Activated T-cell treated with anti-CD3 and anti-CD28 coated beads, Interleukin-2, amount 50 U/mL, for 48 hours (primary cell): ENCODE measurements at regions not wholly inside any gene's neighbourhood (a gene's known extent, or its start where the extent isn't known, plus 50 kb on each side); places are given as distances from the start of the nearest gene placed in this dataset.

Source experiments
- DNase-seq, 2 experiments: peaks; one replicate each; pipeline ENCODE4 v3.0.0-alpha.2; 2020

- DNase-seq = no peak
These were observed 181.7 kb downstream of the MTRR start for GRCh38 chr5:8050616-8051175.

DNA sequence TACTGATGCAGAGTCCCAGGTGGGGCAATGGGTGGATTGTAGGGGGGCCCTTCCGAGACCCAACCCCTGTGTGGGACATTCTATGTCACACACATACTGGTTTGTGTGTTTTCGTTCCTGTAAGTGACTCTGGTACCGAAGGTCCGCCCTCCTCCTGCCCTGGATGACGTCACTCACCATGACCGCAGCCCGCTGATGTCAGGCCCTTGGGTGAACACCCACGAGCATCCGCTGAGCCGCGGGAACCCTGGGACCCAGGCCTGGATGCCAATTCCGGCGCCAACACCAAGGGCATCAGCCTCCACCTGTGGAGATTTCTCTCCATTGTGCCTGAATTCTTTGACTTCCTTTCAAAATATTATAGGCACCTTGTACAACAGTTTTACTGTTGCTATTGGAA lies 184.3 kb downstream of the MTRR start:
- DNase-seq = no peak

DNA sequence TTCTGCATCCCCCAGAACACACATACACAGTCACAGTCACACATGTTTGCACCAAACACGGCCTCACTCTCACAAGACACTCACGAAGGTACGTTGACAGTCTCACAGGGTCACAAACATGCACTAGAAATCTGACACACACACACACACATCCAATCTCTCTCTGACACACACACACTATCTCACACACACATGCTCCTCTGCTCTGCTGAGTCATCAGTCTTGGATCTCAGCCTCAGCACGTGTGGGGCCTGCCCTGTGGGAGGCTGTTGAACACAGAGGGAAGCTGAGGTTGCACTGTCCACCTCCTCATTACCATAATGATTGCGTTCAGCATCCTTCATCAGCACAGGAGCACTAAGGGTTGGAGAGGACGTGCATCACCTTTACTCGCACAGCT lies 188.8 kb downstream of the MTRR start:
- no peak for DNase-seq

GRCh38 chr5:8058616-8059190 lies 189.8 kb downstream of the MTRR start:
- DNase-seq = no peak

- DNase-seq = no peak
These were observed 190.4 kb downstream of the MTRR start for GRCh38 chr5:8059337-8059736.

DNA sequence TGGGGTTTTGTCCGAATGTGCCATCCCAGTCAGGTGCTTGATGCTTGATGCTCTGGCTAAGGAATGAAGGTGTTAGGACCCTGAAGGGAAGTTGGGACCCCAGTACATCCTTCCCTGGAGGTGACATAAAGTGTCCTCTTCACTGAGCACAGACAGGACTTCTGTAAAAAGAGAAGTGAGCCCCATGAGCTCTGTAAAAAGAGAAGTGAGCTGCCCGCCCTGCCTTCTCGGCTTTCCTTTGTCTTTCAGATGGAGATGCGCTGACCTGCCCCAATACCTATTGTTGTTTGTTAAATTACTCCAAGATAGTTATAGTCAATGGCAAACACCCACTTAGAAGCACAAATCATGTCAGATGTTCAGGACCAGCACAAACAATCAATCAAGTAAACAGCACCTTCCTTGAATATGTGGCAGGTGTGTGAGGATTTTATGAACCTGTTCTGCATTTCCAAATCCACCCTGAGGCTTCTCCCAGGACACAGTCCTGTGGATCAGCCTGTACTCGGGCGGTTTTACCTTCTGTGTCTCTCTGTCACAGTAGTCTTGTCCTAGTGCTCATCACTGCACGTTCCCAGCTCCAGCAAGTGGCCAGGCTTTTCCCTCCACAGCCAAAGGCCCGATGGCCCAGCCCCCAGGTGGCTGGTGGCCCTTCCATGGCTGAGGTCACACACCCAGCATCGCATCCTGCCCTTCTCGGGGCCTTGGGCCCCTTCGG lies 191.4 kb downstream of the MTRR start:
- no peak for DNase-seq

DNA sequence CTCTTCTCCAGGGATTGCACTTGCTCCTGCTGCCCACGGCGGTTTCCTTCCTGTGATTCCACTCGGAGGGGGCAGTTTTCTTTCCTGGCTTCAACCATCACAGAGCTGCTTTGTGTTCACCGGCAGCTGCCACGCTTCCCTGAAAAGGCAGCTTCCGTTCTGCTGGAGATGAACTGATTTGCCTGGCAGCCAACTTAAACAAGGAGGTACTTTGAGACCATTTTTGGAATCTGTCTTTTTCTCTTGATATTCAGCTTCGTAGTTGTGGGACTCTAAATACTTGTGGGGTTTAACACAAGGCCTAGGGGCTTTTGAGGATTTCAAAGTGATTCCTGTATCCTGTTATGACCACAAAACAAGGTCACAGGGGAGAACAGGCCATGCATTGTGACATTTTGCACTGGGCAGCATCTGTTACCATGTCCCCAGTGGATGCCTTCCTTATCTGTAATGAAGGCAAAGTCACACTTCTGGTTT lies 192.0 kb downstream of the MTRR start:
- no peak for DNase-seq

DNA sequence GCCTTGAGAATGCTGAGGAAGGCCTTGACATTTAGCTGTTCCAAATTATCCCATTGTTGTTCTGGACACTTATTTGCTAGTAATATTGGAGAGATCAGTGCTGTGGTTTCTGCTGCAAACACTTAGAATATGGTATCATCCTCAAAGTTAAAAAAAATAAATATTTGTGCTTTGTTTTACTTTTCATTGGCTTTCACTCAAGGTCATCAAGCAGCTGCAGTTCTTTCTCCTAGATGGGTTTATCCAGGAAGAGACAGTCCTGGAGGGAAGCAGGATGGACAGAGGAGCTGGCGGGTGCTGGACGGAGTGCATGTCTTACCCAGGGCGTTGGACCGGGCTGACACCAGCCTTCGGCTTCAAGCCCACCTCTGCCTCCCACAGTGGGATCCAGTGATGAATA lies 193.6 kb downstream of the MTRR start:
- DNase-seq = no peak

GRCh38 chr5:8068078-8068477 lies 199.1 kb downstream of the MTRR start:
- DNase-seq = no peak

DNA sequence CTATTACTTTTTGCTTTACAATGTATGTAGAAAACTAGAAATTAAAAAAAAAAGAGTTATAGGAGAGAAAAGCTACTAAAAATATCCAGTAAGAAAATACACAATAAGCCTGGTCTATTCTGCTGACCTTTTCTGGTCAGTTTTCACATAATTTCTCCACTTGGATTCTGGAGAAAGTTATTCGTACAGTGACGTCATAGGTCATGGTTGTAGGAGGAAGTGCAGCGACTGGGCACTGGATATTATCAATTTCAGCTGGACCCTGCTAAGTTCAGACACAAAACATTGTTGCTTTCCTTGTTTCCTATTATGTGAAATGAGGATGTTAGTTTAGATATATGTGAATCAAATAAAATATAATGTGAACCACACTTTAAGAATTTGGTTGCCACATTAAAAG lies 201.2 kb downstream of the MTRR start:
- no peak for DNase-seq

DNA sequence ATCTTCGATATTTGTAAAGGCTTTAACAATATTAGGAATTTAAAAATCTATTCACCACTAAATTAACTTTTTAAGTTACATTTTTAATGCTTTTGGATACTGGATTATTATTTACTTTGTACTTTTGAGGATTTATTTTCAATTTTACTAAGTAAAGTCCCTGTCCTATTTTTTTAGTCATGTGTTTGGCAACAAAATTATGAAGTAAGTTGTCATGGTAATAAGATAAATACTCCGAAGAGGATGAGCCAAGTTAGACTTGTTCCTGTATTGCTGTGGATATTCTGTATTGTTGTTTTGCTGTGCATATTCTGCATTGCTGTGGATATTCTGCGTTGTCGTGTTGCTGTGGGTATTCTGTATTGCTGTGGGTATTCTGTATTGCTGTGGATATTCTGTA lies 210.1 kb downstream of the MTRR start:
- DNase-seq = no peak

GRCh38 chr5:8081179-8081578 lies 212.2 kb downstream of the MTRR start:
- no peak for DNase-seq

- DNase-seq = no peak
These were observed 224.7 kb downstream of the MTRR start for GRCh38 chr5:8093669-8094068.

DNA sequence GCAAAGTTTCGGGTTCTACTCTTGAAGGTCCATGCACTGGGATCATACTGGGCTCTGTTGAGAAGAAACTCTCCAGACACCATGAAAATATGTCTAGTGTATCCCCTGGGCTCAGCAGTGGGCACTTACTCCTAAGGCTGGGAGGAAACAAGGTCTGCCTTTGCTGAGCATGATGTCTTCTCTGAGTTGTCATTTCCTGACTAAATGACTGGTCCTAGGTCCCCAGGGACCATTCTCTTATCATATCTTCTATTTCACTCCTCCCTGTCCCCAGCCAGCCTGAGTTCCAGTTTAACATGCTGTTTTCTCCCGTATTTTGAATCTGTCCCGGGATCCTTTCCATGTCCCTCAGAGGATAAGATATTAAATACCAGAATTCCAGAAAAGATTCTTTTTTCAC lies 225.4 kb downstream of the MTRR start:
- DNase-seq = no peak

DNA sequence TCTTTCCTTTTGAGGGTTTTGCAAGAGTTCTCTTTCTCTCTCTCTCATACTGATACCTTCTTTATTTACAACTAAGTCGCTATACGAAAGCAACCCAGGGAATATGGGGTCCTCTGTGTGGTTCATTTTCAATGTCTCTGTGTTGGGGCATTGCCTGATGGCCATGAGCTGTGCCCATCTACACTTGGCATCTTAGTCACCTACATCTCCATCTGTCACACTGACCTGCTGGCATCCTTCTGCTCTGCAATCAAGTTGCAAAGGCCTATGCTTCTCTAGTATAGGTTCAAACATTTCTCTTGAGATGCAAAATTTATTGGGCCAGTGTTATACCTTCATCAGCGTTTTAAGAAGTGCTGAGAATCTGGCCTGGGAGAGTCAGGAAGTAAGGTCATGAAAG lies 228.2 kb downstream of the MTRR start:
- no peak for DNase-seq

DNA sequence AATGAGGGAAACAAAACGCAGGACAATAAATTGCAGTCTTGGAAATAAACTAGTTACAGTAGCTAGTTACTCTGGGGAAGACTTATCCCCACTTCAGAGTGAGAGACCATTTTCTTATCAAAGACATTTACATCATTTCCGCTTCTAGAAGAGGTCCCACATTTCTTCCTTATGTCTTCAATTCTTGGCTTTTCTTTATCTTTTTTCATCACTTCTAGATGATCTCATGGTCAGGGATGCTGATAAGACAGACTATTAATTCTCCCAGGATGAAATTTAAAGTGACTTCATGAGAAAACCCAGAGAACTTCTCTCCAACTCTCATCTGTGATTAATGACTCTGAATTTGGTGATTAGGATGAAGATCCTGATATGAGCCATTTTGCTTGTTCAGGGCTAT lies 229.1 kb downstream of the MTRR start:
- DNase-seq = no peak

GRCh38 chr5:8102714-8103113 lies 233.8 kb downstream of the MTRR start:
- DNase-seq = no peak

DNA sequence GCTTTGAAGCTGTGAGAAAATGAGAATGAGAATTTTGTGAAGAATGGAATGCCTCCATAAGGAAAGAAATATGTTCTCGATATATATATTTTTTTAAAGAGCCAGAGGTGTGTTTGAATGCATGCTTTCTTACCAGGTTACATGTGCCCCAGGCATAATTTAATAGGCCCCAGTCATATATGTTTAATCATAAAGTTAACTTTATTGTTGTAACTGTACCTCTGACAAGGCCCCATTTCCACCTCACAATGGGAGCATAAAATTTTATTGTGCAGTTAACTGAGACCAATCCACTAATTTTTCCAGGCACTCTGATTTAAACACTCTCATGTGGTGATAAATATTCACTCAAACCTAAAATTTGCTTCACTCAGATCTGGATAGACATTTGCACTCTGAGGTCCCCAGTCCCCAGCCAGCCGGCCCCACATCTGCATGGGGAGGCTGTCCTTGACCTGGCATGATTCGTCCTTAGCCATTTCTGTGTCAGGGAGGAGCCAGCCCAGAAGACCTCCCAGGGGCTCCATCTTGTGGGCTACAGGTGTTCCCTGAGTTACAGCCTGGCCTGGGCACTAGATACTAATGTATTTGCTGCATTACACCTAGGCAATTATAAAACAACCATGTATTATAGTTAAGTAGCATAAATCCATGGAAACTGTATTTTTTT lies 245.8 kb downstream of the MTRR start:
- no peak for DNase-seq

GRCh38 chr5:8123559-8123958 lies 254.6 kb downstream of the MTRR start:
- no peak for DNase-seq

DNA sequence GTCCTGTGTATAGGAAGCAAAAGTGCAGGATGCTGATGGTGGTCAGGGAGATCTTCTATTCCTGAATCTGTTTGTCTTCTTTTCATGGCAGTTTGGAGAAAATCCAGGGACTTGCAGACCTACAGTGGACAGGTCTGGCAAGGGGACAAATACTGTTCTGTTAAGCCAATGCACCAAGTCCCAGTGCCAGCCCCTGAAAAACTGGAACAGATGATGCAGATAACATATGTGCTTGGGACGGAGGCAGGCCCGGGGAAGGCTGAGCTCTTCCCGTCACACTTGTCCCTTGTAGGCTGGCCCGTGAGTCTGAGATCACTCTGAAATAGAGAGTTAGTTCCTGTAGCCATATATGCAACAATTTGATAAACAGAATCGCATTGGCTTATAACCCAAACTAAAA lies 265.7 kb downstream of the MTRR start:
- DNase-seq = no peak

GRCh38 chr5:8135742-8136141 lies 266.8 kb downstream of the MTRR start:
- DNase-seq = no peak

- no peak for DNase-seq
These were observed 267.3 kb downstream of the MTRR start for GRCh38 chr5:8136271-8136670.

- no peak for DNase-seq
These were observed 269.1 kb downstream of the MTRR start for GRCh38 chr5:8137941-8138550.

DNA sequence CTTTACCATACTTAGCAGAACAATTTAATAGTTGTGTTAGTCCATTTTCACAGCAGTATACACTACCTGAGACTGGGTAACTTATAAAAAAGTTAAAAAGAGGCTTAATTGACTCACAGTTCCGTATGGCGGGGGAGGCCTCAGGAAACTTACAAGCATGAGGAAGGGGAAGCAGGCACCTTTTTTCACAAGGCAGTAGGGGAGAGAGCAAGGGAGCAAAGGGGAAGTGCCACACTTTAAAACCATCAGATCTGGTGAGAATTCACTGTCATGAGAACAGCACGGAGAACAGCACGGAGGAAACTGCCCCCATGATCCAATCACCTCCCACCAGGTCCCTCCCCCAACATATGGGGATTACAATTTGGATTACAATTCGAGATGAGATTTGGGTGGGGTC lies 269.9 kb downstream of the MTRR start:
- no peak for DNase-seq
